ENCODE measurements at regions not wholly inside any gene's neighbourhood (a gene's known extent, or its start where the extent isn't known, plus 50 kb on each side); places are given as distances from the start of the nearest gene placed in this dataset.

- H3K4me1 ChIP-seq = no peaks in the 10 kb centered on the region
- no peak overlapping the region for H3K27ac ChIP-seq
- intact Hi-C loops (cut with DNase I) = no loop called here
- H3K27me3 ChIP-seq (ENCODE audit: low read depth) = peaks cover 18% of the 10 kb centered on the region
- no peak for ATAC-seq
- DNase-seq = no peak
- H3K36me3 ChIP-seq = no peaks in the 10 kb centered on the region
- no peak for TF ChIP-seq CTCF (IDR thresholded peaks at IDR 0.05)
- H3K9me3 ChIP-seq = no peaks in the 10 kb centered on the region
- H3K4me3 ChIP-seq = no peak overlapping the region
Measured at GRCh38 chr13:26837997-26838396, 77.4 kb upstream of the GPR12 start.

GRCh38 chr13:26837102-26837501, 76.5 kb upstream of the GPR12 start:
- intact Hi-C loops (cut with DNase I) = no loop called here
- H3K9me3 ChIP-seq = no peaks in the 10 kb centered on the region
- no peak overlapping the region for H3K4me3 ChIP-seq
- no peak for TF ChIP-seq CTCF (IDR thresholded peaks at IDR 0.05)
- ATAC-seq (no peak), DNase-seq (no peak)
- no peaks in the 10 kb centered on the region for H3K36me3 ChIP-seq
- H3K27ac ChIP-seq = no peak overlapping the region
- H3K27me3 ChIP-seq (ENCODE audit: low read depth) = peaks cover 19% of the 10 kb centered on the region
- H3K4me1 ChIP-seq = no peaks in the 10 kb centered on the region

- no peak for DNase-seq
- H3K36me3 ChIP-seq = no peaks in the 10 kb centered on the region
- H3K27ac ChIP-seq = no peak overlapping the region
- TF ChIP-seq CTCF (IDR thresholded peaks at IDR 0.05) = no peak
- intact Hi-C loops (cut with DNase I) = no loop called here
- peaks cover 19% of the 10 kb centered on the region for H3K27me3 ChIP-seq (ENCODE audit: low read depth)
- no peaks in the 10 kb centered on the region for H3K4me1 ChIP-seq
- no peak overlapping the region for H3K4me3 ChIP-seq
- ATAC-seq = no peak
- no peaks in the 10 kb centered on the region for H3K9me3 ChIP-seq
Measured at GRCh38 chr13:26836626-26837025, 76.0 kb upstream of the GPR12 start.

- intact Hi-C loops (cut with DNase I) = no loop called here
- no peak for ATAC-seq
- H3K9me3 ChIP-seq = no peaks in the 10 kb centered on the region
- TF ChIP-seq CTCF (IDR thresholded peaks at IDR 0.05) = no peak
- no peak overlapping the region for H3K27ac ChIP-seq
- DNase-seq = no peak
- H3K36me3 ChIP-seq = no peaks in the 10 kb centered on the region
- no peaks in the 10 kb centered on the region for H3K4me1 ChIP-seq
- H3K4me3 ChIP-seq = no peak overlapping the region
- H3K27me3 ChIP-seq (ENCODE audit: low read depth) = peaks cover 19% of the 10 kb centered on the region
Measured at GRCh38 chr13:26834646-26835045, 74.1 kb upstream of the GPR12 start.

- intact Hi-C loops (cut with DNase I) = no loop called here
Measured at GRCh38 chr13:26831336-26831908, 70.8 kb upstream of the GPR12 start.

More at GRCh38 chr13:26831336-26831908, 70.8 kb upstream of the GPR12 start:
- Histone ChIP-seq H3K4me1 (no peaks in the 10 kb centered on the region), H3K9me3 (no peaks in the 10 kb centered on the region), H3K4me3 (no peak overlapping the region), H3K36me3 (no peaks in the 10 kb centered on the region), H3K27ac (no peak overlapping the region), H3K27me3 (ENCODE audit: low read depth) (peaks cover 9% of the 10 kb centered on the region)
- TF ChIP-seq CTCF (IDR thresholded peaks at IDR 0.05) = no peak
- no peak for ATAC-seq
- no peak for DNase-seq

All from lower lobe of right lung (tissue), 2 donors.